A673 (cell line): ENCODE measurements at regions not wholly inside any gene's neighbourhood (a gene's known extent, or its start where the extent isn't known, plus 50 kb on each side); places are given as distances from the start of the nearest gene placed in this dataset.

ENCODE experiments used
- BruUV-seq: library from RNA; stranded (reverse); fragments of 400-500 nt; replicated peaks from 2 replicates; lab custom pipeline; 2021; lab: Mats Ljungman, UMichigan
- CTCF ChIA-PET: fragments of 300-600 bp; sonication (Branson Sonifier 250); formaldehyde crosslinking; loops from one replicate; lab custom pipeline; 2022; ENCODE audit warnings: antibody characterized with exemption; lab: Charles Lee
- POLR2A ChIA-PET: fragments of 300-600 bp; sonication (Branson Sonifier 250); formaldehyde crosslinking; loops from one replicate; lab custom pipeline; 2022; ENCODE audit warnings: antibody characterized with exemption; ENCODE audit not compliant: low non-redundant PET; lab: Charles Lee
- DNase-seq: peaks from one replicate; pipeline ENCODE4 v3.0.0-alpha.2; 2015; ENCODE audit warnings: low spot score
- H3K27ac ChIP-seq: fragments of 200-600 bp; sonication (generic); 2 replicates; pipeline ENCODE4 v1.5.1; 2016; ENCODE audit warnings: mixed run types, low read depth, mild to moderate bottlenecking, mixed read lengths, antibody characterized with exemption, low read length; ENCODE audit not compliant: poor library complexity, severe bottlenecking
- H3K27me3 ChIP-seq: fragments of 200-600 bp; sonication (generic); replicated peaks from 2 replicates; pipeline ENCODE4 v1.6.1; 2017; ENCODE audit warnings: mixed run types, low read depth, mild to moderate bottlenecking, mixed read lengths, antibody characterized with exemption, low read length; ENCODE audit not compliant: insufficient read depth, poor library complexity
- H3K36me3 ChIP-seq: fragments of 200-600 bp; sonication (generic); 2 replicates; pipeline ENCODE4 v1.6.1; 2016; ENCODE audit warnings: mixed run types, mild to moderate bottlenecking, mixed read lengths, antibody characterized with exemption, low read length; ENCODE audit not compliant: insufficient read depth, poor library complexity, severe bottlenecking
- H3K4me1 ChIP-seq: fragments of 200-600 bp; sonication (generic); 2 replicates; pipeline ENCODE4 v1.6.1; 2017; ENCODE audit warnings: mixed run types, mild to moderate bottlenecking, mixed read lengths, antibody characterized with exemption, low read length; ENCODE audit not compliant: insufficient read depth, poor library complexity, severe bottlenecking
- H3K4me3 ChIP-seq: fragments of 200-600 bp; sonication (generic); 2 replicates; pipeline ENCODE4 v1.5.1; 2016; ENCODE audit warnings: low read depth, mixed run types, mild to moderate bottlenecking, mixed read lengths, low read length; ENCODE audit not compliant: poor library complexity, severe bottlenecking
- H3K9me3 ChIP-seq: fragments of 200-600 bp; sonication (generic); 2 replicates; pipeline ENCODE4 v1.6.1; 2016; ENCODE audit warnings: mixed run types, low read depth, mild to moderate bottlenecking, mixed read lengths, antibody characterized with exemption, low read length; ENCODE audit not compliant: poor library complexity, severe bottlenecking
- EZH2 ChIP-seq: fragments of 200-600 bp; sonication (generic); IDR thresholded peaks from 2 replicates; pipeline ENCODE4 v1.6.1; 2017; ENCODE audit warnings: borderline replicate concordance, low read depth, mild to moderate bottlenecking, mixed read lengths, antibody characterized with exemption, low read length; ENCODE audit not compliant: poor library complexity, severe bottlenecking
- intact Hi-C: fragments of 100-400 bp; cut with micrococcal nuclease; formaldehyde crosslinking; loops from one replicate; pipeline ENCODE4 v1.10.0; 2022; ENCODE audit not compliant: unreplicated experiment
- TF ChIP-seq, protein P1 (sequence below): fragments of 300-800, 200-600 bp; sonication (generic); conservative IDR thresholded peaks from 2 replicates; pipeline ENCODE4 v1.5.1; 2017; ENCODE audit warnings: low read depth, mild to moderate bottlenecking, antibody characterized with exemption, low read length, moderate library complexity, mixed read lengths

DNA sequence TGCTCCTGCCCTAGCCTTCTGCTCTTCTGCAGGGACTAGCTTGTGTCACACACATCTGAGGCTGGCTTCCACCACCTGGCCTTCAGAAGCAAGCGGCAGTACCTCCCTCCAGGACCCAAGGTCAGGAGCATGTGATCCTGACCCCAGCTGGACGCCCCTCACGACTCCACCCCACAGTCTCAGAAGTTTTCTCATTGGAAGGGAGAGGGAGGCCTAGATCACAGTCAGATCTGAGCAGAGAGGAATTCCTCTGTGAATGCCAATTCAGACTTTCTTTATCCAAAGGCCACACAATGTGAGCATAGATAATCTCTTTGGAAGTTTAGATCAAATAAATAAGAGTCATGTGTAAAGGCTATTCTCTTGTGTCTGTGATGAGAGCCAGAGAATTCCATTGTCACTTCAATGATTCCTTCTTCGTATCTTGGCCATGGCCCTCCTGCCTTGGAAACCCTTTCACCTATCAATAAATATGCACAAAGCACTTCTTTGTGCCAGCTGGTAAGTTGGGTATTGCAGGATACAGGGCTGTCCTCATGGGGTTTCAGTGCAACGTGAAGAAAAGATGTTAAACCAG lies 142.9 kb downstream of the SNX19 start:
- no peak for DNase-seq
- Histone ChIP-seq H3K9me3 (no peaks in the 10 kb centered on the region), H3K36me3 (no peaks in the 10 kb centered on the region), H3K4me1 (peaks cover 13% of the 10 kb centered on the region), H3K4me3 (no peak overlapping the region), H3K27ac (no peak overlapping the region), H3K27me3 (no peaks in the 10 kb centered on the region)
- CTCF ChIA-PET, result no interaction called here
- intact Hi-C loops, result no loop called here
- no peak for TF ChIP-seq EZH2
- TF ChIP-seq, protein P1, sequence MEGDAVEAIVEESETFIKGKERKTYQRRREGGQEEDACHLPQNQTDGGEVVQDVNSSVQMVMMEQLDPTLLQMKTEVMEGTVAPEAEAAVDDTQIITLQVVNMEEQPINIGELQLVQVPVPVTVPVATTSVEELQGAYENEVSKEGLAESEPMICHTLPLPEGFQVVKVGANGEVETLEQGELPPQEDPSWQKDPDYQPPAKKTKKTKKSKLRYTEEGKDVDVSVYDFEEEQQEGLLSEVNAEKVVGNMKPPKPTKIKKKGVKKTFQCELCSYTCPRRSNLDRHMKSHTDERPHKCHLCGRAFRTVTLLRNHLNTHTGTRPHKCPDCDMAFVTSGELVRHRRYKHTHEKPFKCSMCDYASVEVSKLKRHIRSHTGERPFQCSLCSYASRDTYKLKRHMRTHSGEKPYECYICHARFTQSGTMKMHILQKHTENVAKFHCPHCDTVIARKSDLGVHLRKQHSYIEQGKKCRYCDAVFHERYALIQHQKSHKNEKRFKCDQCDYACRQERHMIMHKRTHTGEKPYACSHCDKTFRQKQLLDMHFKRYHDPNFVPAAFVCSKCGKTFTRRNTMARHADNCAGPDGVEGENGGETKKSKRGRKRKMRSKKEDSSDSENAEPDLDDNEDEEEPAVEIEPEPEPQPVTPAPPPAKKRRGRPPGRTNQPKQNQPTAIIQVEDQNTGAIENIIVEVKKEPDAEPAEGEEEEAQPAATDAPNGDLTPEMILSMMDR, result no peak
- no TSS peak for BruUV-seq
- POLR2A ChIA-PET, result no interaction called here

DNA sequence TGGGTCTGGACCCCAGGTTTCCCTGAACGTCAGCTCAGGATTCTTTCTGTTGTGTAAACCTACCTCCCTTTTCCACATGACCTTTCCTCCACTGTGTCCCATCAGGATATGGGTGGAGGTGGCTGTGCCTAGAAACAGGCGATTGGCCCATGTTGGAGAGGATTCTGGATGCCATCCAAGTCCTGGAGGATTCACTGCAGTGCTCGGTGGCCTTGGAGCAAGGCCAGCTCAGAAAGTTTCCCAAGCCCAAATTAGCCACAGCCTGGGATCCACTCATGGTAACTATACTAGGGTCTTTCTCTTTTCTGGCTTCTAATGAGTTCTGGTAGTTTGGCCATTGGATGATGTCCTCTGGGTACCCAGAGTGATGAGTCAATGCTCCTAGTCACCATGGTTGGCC lies 141.6 kb downstream of the SNX19 start:
- Histone ChIP-seq H3K4me3 (no peak overlapping the region), H3K27ac (no peak overlapping the region), H3K36me3 (no peaks in the 10 kb centered on the region), H3K9me3 (no peaks in the 10 kb centered on the region), H3K4me1 (peaks cover 13% of the 10 kb centered on the region), H3K27me3 (no peaks in the 10 kb centered on the region)
- POLR2A ChIA-PET, result no interaction called here
- TF ChIP-seq, protein P1, result no peak
- TF ChIP-seq EZH2, result no peak
- BruUV-seq, result no TSS peak
- CTCF ChIA-PET, result no interaction called here
- DNase-seq, result peak; percentile 31
- intact Hi-C loops, result no loop called here

DNA sequence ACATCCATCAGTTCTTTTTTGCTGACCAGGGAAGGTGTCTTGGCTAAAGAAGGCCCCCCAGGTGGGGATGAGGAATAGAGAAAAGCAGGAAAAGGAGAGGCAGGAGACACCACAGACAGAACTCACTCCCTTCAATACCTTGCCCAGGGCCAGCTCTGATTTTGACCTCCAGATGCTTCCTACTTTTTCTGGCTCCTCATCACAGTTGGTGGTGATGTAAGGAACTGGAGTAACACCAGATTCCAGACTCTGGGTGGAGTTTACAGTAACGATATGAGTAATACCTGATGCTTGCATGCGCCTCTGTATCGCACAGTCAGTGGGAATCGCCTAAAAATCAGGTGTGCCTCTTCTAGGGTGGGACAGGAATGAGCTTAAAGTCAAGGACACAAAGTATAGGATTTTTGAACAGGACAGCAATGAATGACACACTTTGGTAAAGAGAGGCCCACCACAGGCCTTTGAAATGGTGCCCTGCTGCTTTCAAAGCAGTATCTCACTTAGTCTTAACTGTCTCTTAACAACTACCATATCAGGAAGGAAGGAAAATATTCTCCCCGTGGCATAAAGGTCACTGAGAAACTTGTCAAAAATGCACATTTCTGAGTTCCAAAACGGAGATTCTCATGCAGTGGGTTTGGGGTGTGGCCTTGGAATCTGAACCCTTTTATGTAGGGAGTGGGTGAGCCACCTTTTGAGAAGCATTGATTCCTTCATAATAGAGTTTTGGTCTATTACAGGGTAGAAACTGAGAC lies 140.8 kb downstream of the SNX19 start:
- CTCF ChIA-PET, result no interaction called here
- H3K36me3 ChIP-seq, result no peaks in the 10 kb centered on the region
- H3K4me1 ChIP-seq, result peaks cover 13% of the 10 kb centered on the region
- intact Hi-C loops, result no loop called here
- BruUV-seq, result no TSS peak
- no peak for DNase-seq
- H3K4me3 ChIP-seq, result no peak overlapping the region
- POLR2A ChIA-PET, result no interaction called here
- no peak for TF ChIP-seq EZH2
- TF ChIP-seq, protein P1, result no peak
- no peaks in the 10 kb centered on the region for H3K9me3 ChIP-seq
- no peak overlapping the region for H3K27ac ChIP-seq
- no peaks in the 10 kb centered on the region for H3K27me3 ChIP-seq
